ENCODE measurements at regions not wholly inside any gene's neighbourhood (a gene's known extent, or its start where the extent isn't known, plus 50 kb on each side); places are given as distances from the start of the nearest gene placed in this dataset.

DNA sequence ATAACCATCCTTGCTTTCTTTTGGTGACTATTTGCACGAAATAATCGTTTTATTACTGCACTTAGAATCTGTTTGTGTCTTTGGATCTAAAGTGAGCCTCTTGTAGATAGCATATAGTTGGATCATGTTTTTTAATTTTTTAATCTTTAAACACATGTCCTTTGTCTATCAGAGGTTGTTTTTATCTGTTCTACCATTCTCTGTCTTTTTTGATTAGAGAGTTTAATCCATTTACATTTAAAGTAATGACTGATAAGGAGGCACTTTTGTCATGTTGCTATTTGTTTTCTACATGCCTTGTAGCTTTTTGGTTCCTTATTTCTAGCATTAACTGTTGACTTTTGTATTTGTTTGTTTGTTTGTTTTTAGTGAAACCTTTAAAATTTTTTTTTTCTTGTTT lies 506.2 kb upstream of the RGS6 start:
- Histone ChIP-seq H3K9me2 (replicated peaks; ENCODE audit: insufficient read depth, low read length) (no peaks in the 10 kb centered on the region), H4K20me1 (ENCODE audit: low read depth, low read length) (no peaks in the 10 kb centered on the region), H3K9ac (ENCODE audit: low read length) (no peak overlapping the region), H3F3A (ENCODE audit: insufficient read depth) (no peaks in the 10 kb centered on the region), H3K79me2 (ENCODE audit: insufficient read depth, low read length) (no peaks in the 10 kb centered on the region; the same call in 1 of the 2 replicates), H3K4me2 (ENCODE audit: low read depth, low read length, poor library complexity, severe bottlenecking) (no peak overlapping the region), H3K9me3 (ENCODE audit: insufficient read depth, low read length) (no peaks in the 10 kb centered on the region), H3K27ac (ENCODE audit: low read depth, low read length) (no peak overlapping the region), H3K4me3 (ENCODE audit: insufficient read depth, low read length, poor library complexity, severe bottlenecking) (no peak overlapping the region), H3K27me3 (ENCODE audit: low read length) (no peaks in the 10 kb centered on the region), H2AFZ (ENCODE audit: low read depth, low read length, severe bottlenecking) (no peak overlapping the region), H3K36me3 (ENCODE audit: low read length) (0 out of 2 replicates have a peak, but pooled peaks cover 15% of the 10 kb centered on the region)
- TF ChIP-seq EZH2phosphoT487 (conservative IDR thresholded peaks at IDR 0.05; ENCODE audit: low read length) (no peak), CTCF (IDR thresholded peaks at IDR 0.05; ENCODE audit: insufficient read depth, low read length, poor library complexity, severe bottlenecking) (no peak)

DNA sequence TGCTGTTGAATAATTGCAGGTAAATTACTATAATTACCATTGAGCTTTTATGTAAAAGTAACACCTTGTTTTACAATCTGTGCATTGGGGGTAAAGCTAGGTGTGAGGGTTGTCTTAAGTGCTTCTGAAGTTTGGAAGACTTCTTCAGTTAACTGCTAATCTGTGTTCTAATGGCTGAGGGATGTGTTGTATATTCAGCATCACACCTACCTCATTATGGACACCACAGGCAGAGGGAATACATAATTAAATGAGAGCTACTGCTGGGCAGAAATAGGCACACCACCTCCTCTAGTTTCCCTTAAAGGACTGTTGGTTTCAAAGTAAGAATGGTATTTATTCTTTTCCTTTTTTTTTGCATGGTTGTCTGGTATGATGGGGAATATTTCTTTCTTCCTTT lies 502.3 kb upstream of the RGS6 start:
- Histone ChIP-seq H4K20me1 (ENCODE audit: low read depth, low read length) (no peaks in the 10 kb centered on the region), H3K27ac (ENCODE audit: low read depth, low read length) (no peak overlapping the region), H3K9me3 (ENCODE audit: insufficient read depth, low read length) (no peaks in the 10 kb centered on the region), H3K9ac (ENCODE audit: low read length) (no peak overlapping the region), H3F3A (ENCODE audit: insufficient read depth) (no peaks in the 10 kb centered on the region), H3K9me2 (replicated peaks; ENCODE audit: insufficient read depth, low read length) (no peaks in the 10 kb centered on the region), H3K79me2 (ENCODE audit: insufficient read depth, low read length) (no peaks in the 10 kb centered on the region; the same call in 1 of the 2 replicates), H3K4me2 (ENCODE audit: low read depth, low read length, poor library complexity, severe bottlenecking) (no peak overlapping the region), H3K27me3 (ENCODE audit: low read length) (no peaks in the 10 kb centered on the region), H2AFZ (ENCODE audit: low read depth, low read length, severe bottlenecking) (no peak overlapping the region), H3K4me3 (ENCODE audit: insufficient read depth, low read length, poor library complexity, severe bottlenecking) (no peak overlapping the region), H3K36me3 (ENCODE audit: low read length) (0 out of 2 replicates have a peak, but pooled peaks cover 9% of the 10 kb centered on the region)
- TF ChIP-seq EZH2phosphoT487 (conservative IDR thresholded peaks at IDR 0.05; ENCODE audit: low read length) (no peak), CTCF (IDR thresholded peaks at IDR 0.05; ENCODE audit: insufficient read depth, low read length, poor library complexity, severe bottlenecking) (no peak)

GRCh38 chr14:71430321-71430677 lies 501.9 kb upstream of the RGS6 start:
- Histone ChIP-seq H2AFZ (ENCODE audit: low read depth, low read length, severe bottlenecking) (no peak overlapping the region), H3K36me3 (ENCODE audit: low read length) (0 out of 2 replicates have a peak, but pooled peaks cover 7% of the 10 kb centered on the region), H3K4me2 (ENCODE audit: low read depth, low read length, poor library complexity, severe bottlenecking) (no peak overlapping the region), H4K20me1 (ENCODE audit: low read depth, low read length) (no peaks in the 10 kb centered on the region), H3K9ac (ENCODE audit: low read length) (no peak overlapping the region), H3K27ac (ENCODE audit: low read depth, low read length) (no peak overlapping the region), H3K9me3 (ENCODE audit: insufficient read depth, low read length) (no peaks in the 10 kb centered on the region), H3K9me2 (replicated peaks; ENCODE audit: insufficient read depth, low read length) (no peaks in the 10 kb centered on the region), H3K27me3 (ENCODE audit: low read length) (no peaks in the 10 kb centered on the region), H3K79me2 (ENCODE audit: insufficient read depth, low read length) (no peaks in the 10 kb centered on the region; the same call in 1 of the 2 replicates), H3F3A (ENCODE audit: insufficient read depth) (no peaks in the 10 kb centered on the region), H3K4me3 (ENCODE audit: insufficient read depth, low read length, poor library complexity, severe bottlenecking) (no peak overlapping the region)
- TF ChIP-seq CTCF (IDR thresholded peaks at IDR 0.05; ENCODE audit: insufficient read depth, low read length, poor library complexity, severe bottlenecking) (no peak), EZH2phosphoT487 (conservative IDR thresholded peaks at IDR 0.05; ENCODE audit: low read length) (no peak)

All from SU-DHL-6 (cell line).